Ovary (tissue), 7 donors: ENCODE measurements at regions not wholly inside any gene's neighbourhood (a gene's known extent, or its start where the extent isn't known, plus 50 kb on each side); places are given as distances from the start of the nearest gene placed in this dataset.

Source experiments
- DNase-seq, 5 donors: peaks; one replicate each; pipeline ENCODE4 v3.0.0-alpha.2; 2019 to 2020
- H3K27ac ChIP-seq, 2 donors: fragments of 200-600 bp; one replicate each; pipeline versions ENCODE4 v1.5.1 to v1.8.0; 2019 to 2022
- H3K27me3 ChIP-seq: fragments of 200-600 bp; one replicate; pipeline ENCODE4 v1.8.0; 2022
- H3K36me3 ChIP-seq: fragments of 200-600 bp; sonication (generic); one replicate; pipeline ENCODE4 v1.5.1; 2019
- H3K4me1 ChIP-seq: one replicate; pipeline ENCODE4 v1.8.1; 2013; ENCODE audit warnings: mild to moderate bottlenecking, moderate library complexity; ENCODE audit not compliant: insufficient read depth
- H3K4me3 ChIP-seq: fragments of 200-600 bp; sonication (generic); one replicate; pipeline ENCODE4 v1.5.1; 2017
- H3K9me3 ChIP-seq, 2 donors: fragments of 200-600 bp in 1 of 2; sonication (generic) in 1 of 2; one replicate each; pipeline versions ENCODE4 v1.5.1 to v1.8.1; 2013 to 2019; ENCODE audit warnings: mild to moderate bottlenecking in 1 of 2, moderate library complexity in 1 of 2
- EP300 ChIP-seq: sonication (generic); formaldehyde crosslinking; IDR thresholded peaks from one replicate; pipeline ENCODE4 v1.6.1; 2017; ENCODE audit warnings: antibody characterized with exemption
- POLR2A ChIP-seq: fragments of 450-650 bp; IDR thresholded peaks from one replicate; pipeline ENCODE4 v1.6.1; 2017; ENCODE audit warnings: antibody characterized with exemption, mild to moderate bottlenecking, moderate library complexity
- WGBS, 3 donors: extraction: QIAGEN DNeasy Blood & Tissue Kit in 1 of 3; methylation state at CpG; one replicate each; pipeline versions ENCODE4 v1.1.5 to v1.1.7; 2013 to 2017; 5-methylcytosine and 5-hydroxymethylcytosine counted together
- intact Hi-C, 4 donors: fragments of 100-400 bp; cut with DNase I; formaldehyde crosslinking; loops; one replicate each; pipeline versions ENCODE4 v1.11.0 to v1.15.1; 2022 to 2023
- TF ChIP-seq, protein P1 (sequence below), 3 donors: fragments of 450-650 bp in 2 of 3; fragments of 200-600 bp in 1 of 3; IDR thresholded peaks; one replicate each; pipeline versions ENCODE4 v1.5.1 to v1.8.0; 2016 to 2022; ENCODE audit warnings: antibody characterized with exemption in 3 of 3, mild to moderate bottlenecking in 1 of 3
- donor health status: DM: no; HTN: no; CAD: no; lungs with moderate emphysema.
- donor health status: DM: no; HTN: no; CAD: no.
- donor health status: Bipolar disorder and iron deficiency.
- donor health status: DM: no; HTN: no; CAD: no.
- donor health status: DM: yes; HTN: yes; CAD: no.

DNA sequence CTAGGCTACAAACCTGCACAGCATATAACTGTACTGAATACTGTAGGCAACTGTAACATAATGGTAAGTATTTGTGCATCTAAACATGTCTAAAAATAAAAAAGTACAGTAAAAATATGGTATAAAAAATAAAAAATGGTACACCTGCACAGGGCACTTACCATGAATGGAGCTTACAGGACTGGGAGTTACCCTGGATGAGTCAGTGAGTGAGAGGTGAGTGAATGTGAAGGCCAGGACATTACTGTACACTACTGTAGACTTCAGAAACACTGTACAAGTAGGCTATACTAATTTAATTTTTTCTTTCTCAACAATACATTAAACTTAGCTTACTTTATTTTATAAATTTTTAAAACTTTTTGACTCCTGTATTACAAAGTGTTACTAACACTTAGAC lies 265.3 kb downstream of the KLF13 start:
- no peak overlapping the region for H3K4me3 ChIP-seq
- intact Hi-C loops: no loop called here
- no peaks in the 10 kb centered on the region for H3K9me3 ChIP-seq
- H3K27me3 ChIP-seq: no peaks in the 10 kb centered on the region
- DNase-seq: no peak
- no peaks in the 10 kb centered on the region for H3K4me1 ChIP-seq
- H3K36me3 ChIP-seq: no peaks in the 10 kb centered on the region
- H3K27ac ChIP-seq: no peak overlapping the region
- TF ChIP-seq, protein P1, sequence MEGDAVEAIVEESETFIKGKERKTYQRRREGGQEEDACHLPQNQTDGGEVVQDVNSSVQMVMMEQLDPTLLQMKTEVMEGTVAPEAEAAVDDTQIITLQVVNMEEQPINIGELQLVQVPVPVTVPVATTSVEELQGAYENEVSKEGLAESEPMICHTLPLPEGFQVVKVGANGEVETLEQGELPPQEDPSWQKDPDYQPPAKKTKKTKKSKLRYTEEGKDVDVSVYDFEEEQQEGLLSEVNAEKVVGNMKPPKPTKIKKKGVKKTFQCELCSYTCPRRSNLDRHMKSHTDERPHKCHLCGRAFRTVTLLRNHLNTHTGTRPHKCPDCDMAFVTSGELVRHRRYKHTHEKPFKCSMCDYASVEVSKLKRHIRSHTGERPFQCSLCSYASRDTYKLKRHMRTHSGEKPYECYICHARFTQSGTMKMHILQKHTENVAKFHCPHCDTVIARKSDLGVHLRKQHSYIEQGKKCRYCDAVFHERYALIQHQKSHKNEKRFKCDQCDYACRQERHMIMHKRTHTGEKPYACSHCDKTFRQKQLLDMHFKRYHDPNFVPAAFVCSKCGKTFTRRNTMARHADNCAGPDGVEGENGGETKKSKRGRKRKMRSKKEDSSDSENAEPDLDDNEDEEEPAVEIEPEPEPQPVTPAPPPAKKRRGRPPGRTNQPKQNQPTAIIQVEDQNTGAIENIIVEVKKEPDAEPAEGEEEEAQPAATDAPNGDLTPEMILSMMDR (IDR thresholded peaks at IDR 0.05): no peak
- TF ChIP-seq POLR2A: no peak
- TF ChIP-seq EP300: no peak

DNA sequence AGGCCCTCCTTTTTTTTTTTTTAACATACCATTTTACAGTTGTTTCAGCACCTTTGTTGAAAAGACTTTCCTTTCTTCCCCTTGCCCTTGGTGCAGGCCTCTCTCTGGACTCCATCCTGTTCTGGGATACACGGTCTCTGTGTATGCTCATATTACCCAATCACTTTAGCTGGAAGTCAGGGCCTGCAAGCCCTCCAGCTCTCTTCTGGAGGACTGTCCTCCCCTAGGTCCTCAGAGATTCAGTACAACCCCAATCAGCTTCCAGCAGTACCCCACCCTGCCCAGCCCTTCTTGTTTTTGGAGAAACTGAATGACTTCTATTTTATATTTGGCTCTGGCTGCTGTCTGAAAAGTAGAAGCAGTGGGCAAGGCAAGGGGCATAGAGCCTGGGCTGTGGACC lies 270.8 kb downstream of the KLF13 start:
- DNase-seq: no peak
- WGBS, 3 donors: 77 to 89% (median 84%) methylated on average over 1 of the region's 1 CpG
- H3K27ac ChIP-seq: no peak overlapping the region
- intact Hi-C loops: no loop called here
- H3K27me3 ChIP-seq: no peaks in the 10 kb centered on the region
- no peaks in the 10 kb centered on the region for H3K4me1 ChIP-seq
- H3K9me3 ChIP-seq: no peaks in the 10 kb centered on the region
- TF ChIP-seq, protein P1 (IDR thresholded peaks at IDR 0.05): no peak
- TF ChIP-seq POLR2A: no peak
- no peak for TF ChIP-seq EP300
- H3K36me3 ChIP-seq: no peaks in the 10 kb centered on the region
- H3K4me3 ChIP-seq: no peak overlapping the region

DNA sequence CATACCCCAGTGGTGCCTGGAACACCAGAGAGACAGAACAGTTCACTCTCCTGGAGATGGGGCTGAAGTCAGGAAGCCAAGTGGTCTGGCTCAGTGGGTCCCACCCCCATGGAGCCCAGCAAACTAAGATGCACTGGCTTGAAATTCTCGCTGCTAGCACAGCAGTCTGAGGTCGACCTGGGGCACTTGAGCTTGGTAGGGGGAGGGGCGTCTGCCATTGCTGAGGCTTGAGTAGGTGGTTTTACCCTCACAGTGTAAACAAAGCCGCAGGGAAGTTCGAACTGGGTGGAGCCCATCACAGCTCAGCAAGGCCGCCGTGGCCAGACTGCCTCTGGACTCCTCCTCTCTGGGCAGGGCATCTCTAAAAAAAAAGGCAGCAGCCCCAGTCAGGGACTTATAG lies 272.0 kb downstream of the KLF13 start:
- TF ChIP-seq POLR2A: no peak
- TF ChIP-seq, protein P1 (IDR thresholded peaks at IDR 0.05): no peak
- TF ChIP-seq EP300: no peak
- Histone ChIP-seq H3K27ac (no peak overlapping the region), H3K4me3 (no peak overlapping the region), H3K9me3 (no peaks in the 10 kb centered on the region), H3K4me1 (no peaks in the 10 kb centered on the region), H3K27me3 (no peaks in the 10 kb centered on the region), H3K36me3 (no peaks in the 10 kb centered on the region)
- intact Hi-C loops: no loop called here
- no peak for DNase-seq
- WGBS, 3 donors: 28 to 49% (median 42%) methylated on average over 7 of the region's 7 CpGs

DNA sequence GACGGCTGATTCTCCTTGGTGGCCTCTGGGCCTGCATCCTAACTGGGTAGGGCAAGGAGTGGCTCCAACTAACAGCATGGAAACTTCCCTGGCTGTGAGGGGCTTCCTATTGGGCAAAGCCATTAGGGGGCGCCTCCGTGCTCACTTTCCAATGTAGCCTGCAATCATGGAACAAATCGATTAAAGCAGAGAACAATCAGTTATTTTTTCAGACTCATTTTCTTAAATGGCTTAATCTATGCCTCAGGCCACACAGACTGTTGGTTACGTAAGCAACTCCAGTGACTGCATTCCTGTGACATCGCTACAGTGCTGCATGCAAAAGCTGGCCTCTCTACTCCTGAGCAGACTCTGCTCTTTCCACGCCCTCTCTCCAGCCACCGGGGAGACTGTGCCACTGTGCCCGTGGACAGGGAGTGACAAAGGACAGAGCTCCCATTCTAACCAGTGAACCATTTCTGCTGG lies 278.9 kb downstream of the KLF13 start:
- TF ChIP-seq, protein P1 (IDR thresholded peaks at IDR 0.05): no peak
- no peak for TF ChIP-seq EP300
- no peak for TF ChIP-seq POLR2A
- Histone ChIP-seq H3K27ac (no peak overlapping the region), H3K4me3 (no peak overlapping the region), H3K9me3 (no peaks in the 10 kb centered on the region), H3K27me3 (no peaks in the 10 kb centered on the region), H3K4me1 (peaks cover 13% of the 10 kb centered on the region), H3K36me3 (no peaks in the 10 kb centered on the region)
- 57 to 67% (median 63%) methylated on average over 9 of the region's 9 CpGs for WGBS, 3 donors
- DNase-seq: no peak
- intact Hi-C loops: no loop called here
